ENCODE measurements at regions not wholly inside any gene's neighbourhood (a gene's known extent, or its start where the extent isn't known, plus 50 kb on each side); places are given as distances from the start of the nearest gene placed in this dataset.

DNA sequence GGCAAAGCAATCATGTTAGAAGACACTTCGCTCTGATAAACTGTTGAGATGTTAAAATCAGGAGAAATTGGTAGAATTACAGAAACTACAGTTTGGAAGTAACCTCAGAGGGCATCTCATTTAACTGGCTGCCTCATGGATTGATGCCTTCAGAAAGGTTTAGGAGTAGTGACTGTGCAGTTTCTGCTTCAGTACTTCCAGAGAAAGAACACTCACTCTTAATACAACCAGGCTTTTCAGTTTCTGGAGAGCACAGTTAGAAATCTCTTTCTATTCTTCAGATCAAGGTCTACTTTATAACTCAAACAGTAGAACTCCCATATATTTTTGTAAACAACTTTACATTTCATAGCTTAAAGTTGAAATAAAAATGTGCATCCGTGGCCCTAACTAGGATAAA lies 1358.9 kb upstream of the LRRTM3 start:
- peaks cover 14% of the 10 kb centered on the region for H3K36me3 Mint-ChIP-seq (ENCODE audit: insufficient read depth, unreplicated experiment)
- TF ChIP-seq, protein P1, sequence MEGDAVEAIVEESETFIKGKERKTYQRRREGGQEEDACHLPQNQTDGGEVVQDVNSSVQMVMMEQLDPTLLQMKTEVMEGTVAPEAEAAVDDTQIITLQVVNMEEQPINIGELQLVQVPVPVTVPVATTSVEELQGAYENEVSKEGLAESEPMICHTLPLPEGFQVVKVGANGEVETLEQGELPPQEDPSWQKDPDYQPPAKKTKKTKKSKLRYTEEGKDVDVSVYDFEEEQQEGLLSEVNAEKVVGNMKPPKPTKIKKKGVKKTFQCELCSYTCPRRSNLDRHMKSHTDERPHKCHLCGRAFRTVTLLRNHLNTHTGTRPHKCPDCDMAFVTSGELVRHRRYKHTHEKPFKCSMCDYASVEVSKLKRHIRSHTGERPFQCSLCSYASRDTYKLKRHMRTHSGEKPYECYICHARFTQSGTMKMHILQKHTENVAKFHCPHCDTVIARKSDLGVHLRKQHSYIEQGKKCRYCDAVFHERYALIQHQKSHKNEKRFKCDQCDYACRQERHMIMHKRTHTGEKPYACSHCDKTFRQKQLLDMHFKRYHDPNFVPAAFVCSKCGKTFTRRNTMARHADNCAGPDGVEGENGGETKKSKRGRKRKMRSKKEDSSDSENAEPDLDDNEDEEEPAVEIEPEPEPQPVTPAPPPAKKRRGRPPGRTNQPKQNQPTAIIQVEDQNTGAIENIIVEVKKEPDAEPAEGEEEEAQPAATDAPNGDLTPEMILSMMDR (IDR thresholded peaks at IDR 0.05; ENCODE audit: unreplicated experiment): no peak
- H3K4me3 Mint-ChIP-seq (ENCODE audit: low read depth, unreplicated experiment): no peak overlapping the region
- intact Hi-C loops (cut with micrococcal nuclease; ENCODE audit: unreplicated experiment): no loop called here
- CTCF ChIA-PET: no interaction called here
- no peak overlapping the region for H3K27ac Mint-ChIP-seq (ENCODE audit: unreplicated experiment)
- no peaks in the 10 kb centered on the region for H3K9me3 Mint-ChIP-seq (ENCODE audit: low read depth, unreplicated experiment)
- H3K27me3 Mint-ChIP-seq (ENCODE audit: unreplicated experiment): no peaks in the 10 kb centered on the region
- DNase-seq: no peak
- BruUV-seq (replicated peaks): no TSS peak
- H3K4me1 Mint-ChIP-seq (ENCODE audit: low read depth, unreplicated experiment): peaks cover 9% of the 10 kb centered on the region

DNA sequence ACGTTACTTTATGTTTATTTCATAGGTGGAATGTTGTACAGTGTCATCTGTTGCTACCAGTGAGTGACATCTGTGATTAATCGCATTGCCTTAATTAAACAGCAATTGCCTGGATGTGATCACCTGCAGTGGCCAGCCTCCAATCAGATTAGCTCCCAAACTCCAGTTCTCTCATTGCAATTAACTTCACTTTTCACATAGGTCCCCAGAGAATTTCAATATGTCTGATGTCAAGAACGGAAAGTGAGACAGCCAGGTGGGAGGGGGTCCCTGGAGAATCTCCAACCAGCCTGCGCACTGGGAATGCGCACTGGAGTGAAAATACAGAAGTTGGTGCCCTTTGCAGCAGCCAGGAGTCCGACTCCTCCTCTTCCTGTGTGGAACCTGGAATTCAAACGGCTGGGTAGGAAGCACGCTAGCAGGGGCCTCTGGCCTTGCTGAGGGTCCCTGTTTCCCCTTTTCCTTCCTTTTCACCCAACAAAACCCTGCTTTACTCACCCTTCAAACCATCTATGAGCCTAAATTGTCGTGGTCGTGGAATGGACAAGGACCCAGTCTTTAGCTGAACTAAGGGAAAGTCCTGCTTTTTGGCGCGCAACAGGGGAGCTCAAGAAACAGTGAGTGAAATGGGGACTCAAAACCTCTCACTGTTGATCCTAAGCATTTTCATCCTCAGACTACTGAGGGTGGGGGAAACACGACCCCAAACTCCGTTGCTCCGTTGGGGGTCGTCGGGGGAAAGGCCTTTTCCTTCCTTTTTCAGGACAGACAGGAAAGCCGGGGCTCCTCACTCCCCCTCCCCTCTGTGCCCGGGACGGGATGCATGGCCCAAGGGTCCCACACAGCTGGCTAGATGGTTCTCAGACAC lies 1355.5 kb upstream of the LRRTM3 start:
- peaks cover 28% of the 10 kb centered on the region for H3K36me3 Mint-ChIP-seq (ENCODE audit: insufficient read depth, unreplicated experiment)
- no peaks in the 10 kb centered on the region for H3K27me3 Mint-ChIP-seq (ENCODE audit: unreplicated experiment)
- CTCF ChIA-PET: no interaction called here
- peak overlapping the region; percentile 79 for H3K27ac Mint-ChIP-seq (ENCODE audit: unreplicated experiment)
- peak overlapping the region; percentile 83 for H3K4me3 Mint-ChIP-seq (ENCODE audit: low read depth, unreplicated experiment)
- intact Hi-C loops (cut with micrococcal nuclease; ENCODE audit: unreplicated experiment): loop anchor here (10.0 kb wide), 1 partner anchor 614 kb away; no protein-coding TSS in a partner anchor
- H3K9me3 Mint-ChIP-seq (ENCODE audit: low read depth, unreplicated experiment): no peaks in the 10 kb centered on the region
- peaks cover 9% of the 10 kb centered on the region for H3K4me1 Mint-ChIP-seq (ENCODE audit: low read depth, unreplicated experiment)
- DNase-seq: peak; percentile 76
- TSS peak; percentile 80 for BruUV-seq (replicated peaks)
- TF ChIP-seq, protein P1 (IDR thresholded peaks at IDR 0.05; ENCODE audit: unreplicated experiment): no peak

DNA sequence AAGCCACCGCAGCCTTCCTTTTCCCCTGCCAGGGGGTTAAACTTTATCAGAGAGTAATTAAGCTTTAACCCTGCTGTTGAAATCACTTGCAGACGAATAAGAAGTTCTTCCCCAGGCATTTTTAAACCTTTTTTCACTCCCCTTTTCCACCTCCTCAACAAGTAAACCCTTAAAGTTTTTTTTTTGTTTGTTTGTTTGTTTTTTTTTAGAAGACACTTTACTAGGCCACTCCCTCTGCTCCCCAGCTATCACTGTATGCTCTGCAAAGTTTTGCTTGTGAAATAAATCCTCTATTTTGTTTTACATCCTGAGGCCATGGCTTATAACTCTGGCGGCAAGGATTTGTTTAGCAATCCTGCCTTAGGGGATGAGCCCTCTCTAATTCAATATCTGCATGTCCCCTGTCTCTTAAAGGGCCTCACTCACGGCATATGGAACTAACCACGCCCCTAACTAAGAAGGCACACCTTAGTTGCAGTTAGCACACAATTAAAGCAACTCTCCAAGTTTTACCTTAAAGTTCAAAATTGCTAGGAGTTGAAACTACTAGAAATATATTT lies 1354.7 kb upstream of the LRRTM3 start:
- H3K4me3 Mint-ChIP-seq (ENCODE audit: low read depth, unreplicated experiment): peak overlapping the region; percentile 83
- peaks cover 28% of the 10 kb centered on the region for H3K36me3 Mint-ChIP-seq (ENCODE audit: insufficient read depth, unreplicated experiment)
- no peaks in the 10 kb centered on the region for H3K9me3 Mint-ChIP-seq (ENCODE audit: low read depth, unreplicated experiment)
- no TSS peak for BruUV-seq (replicated peaks)
- no peaks in the 10 kb centered on the region for H3K27me3 Mint-ChIP-seq (ENCODE audit: unreplicated experiment)
- H3K27ac Mint-ChIP-seq (ENCODE audit: unreplicated experiment): peak overlapping the region; percentile 79
- peaks cover 9% of the 10 kb centered on the region for H3K4me1 Mint-ChIP-seq (ENCODE audit: low read depth, unreplicated experiment)
- CTCF ChIA-PET: no interaction called here
- TF ChIP-seq, protein P1 (IDR thresholded peaks at IDR 0.05; ENCODE audit: unreplicated experiment): no peak
- DNase-seq: peak; percentile 11
- intact Hi-C loops (cut with micrococcal nuclease; ENCODE audit: unreplicated experiment): loop anchor here (10.0 kb wide), 1 partner anchor 614 kb away; no protein-coding TSS in a partner anchor

DNA sequence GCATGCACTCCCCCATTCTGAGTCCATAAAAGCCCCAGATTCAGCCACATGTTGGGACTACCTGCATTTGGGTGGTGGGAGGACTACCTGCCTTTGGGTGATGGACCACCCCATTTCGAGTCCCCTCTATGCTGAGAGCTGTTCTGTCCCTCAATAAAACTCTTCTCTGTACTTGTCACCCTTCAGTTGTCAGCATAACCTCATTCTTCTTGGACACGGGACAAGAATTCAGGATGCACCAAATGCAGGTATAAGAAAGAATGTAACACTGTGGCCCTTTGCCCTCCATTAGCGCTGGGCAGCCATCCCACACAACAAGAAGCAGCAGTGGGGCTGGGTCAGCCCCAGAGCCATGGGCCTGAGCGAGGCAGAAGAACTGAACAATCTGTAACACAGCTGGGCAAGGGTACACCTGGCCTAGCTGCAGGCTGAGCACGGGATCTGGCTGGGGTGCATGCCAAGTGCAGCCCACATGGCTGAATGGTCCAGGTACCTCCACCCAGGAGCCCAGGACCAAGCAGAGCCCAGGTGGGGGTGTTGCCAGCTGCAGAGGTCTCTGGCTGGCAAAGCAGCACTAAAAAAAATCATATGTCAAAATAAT lies 1344.3 kb upstream of the LRRTM3 start:
- no peaks in the 10 kb centered on the region for H3K4me1 Mint-ChIP-seq (ENCODE audit: low read depth, unreplicated experiment)
- H3K9me3 Mint-ChIP-seq (ENCODE audit: low read depth, unreplicated experiment): peaks cover 7% of the 10 kb centered on the region
- H3K36me3 Mint-ChIP-seq (ENCODE audit: insufficient read depth, unreplicated experiment): no peaks in the 10 kb centered on the region
- TF ChIP-seq, protein P1 (IDR thresholded peaks at IDR 0.05; ENCODE audit: unreplicated experiment): no peak
- no TSS peak for BruUV-seq (replicated peaks)
- no peak for DNase-seq
- intact Hi-C loops (cut with micrococcal nuclease; ENCODE audit: unreplicated experiment): no loop called here
- H3K4me3 Mint-ChIP-seq (ENCODE audit: low read depth, unreplicated experiment): no peak overlapping the region
- CTCF ChIA-PET: no interaction called here
- no peak overlapping the region for H3K27ac Mint-ChIP-seq (ENCODE audit: unreplicated experiment)
- H3K27me3 Mint-ChIP-seq (ENCODE audit: unreplicated experiment): no peaks in the 10 kb centered on the region
